Caco-2 (cell line): ENCODE measurements at regions not wholly inside any gene's neighbourhood (a gene's known extent, or its start where the extent isn't known, plus 50 kb on each side); places are given as distances from the start of the nearest gene placed in this dataset.
A peak's percentile ranks its signal among the peaks of the same experiment; 100 is the strongest.

Source experiments
- BruUV-seq: library from RNA; stranded (reverse); fragments of 400-500 nt; replicated peaks from 2 replicates; lab custom pipeline; 2021; lab: Mats Ljungman, UMichigan
- CTCF ChIA-PET: fragments of 300-600 bp; sonication (Branson Sonifier 250); formaldehyde crosslinking; loops from one replicate; lab custom pipeline; 2022; ENCODE audit warnings: antibody characterized with exemption; lab: Charles Lee
- POLR2A ChIA-PET: fragments of 300-600 bp; sonication (Branson Sonifier 250); formaldehyde crosslinking; loops from one replicate; lab custom pipeline; 2022; ENCODE audit warnings: antibody characterized with exemption; lab: Charles Lee
- DNase-seq, 2 experiments: peaks; one replicate each; pipeline versions ENCODE4 v3.0.0 to v3.0.0-alpha.2; 2020 to 2022
- H3K27me3 ChIP-seq: replicated peaks from 2 replicates; pipeline ENCODE4 v1.6.0; 2011; ENCODE audit warnings: low read length; ENCODE audit not compliant: control insufficient read depth, insufficient read depth
- H3K36me3 ChIP-seq: 2 replicates; pipeline ENCODE4 v1.5.1; 2011; ENCODE audit warnings: low read length; ENCODE audit not compliant: control insufficient read depth, insufficient read depth
- H3K4me1 ChIP-seq: fragments of 250-450 bp; sonication (Bioruptor Pico); 2 replicates; pipeline ENCODE4 v1.5.1; 2020; ENCODE audit warnings: mild to moderate bottlenecking
- H3K4me3 ChIP-seq: 2 replicates; pipeline ENCODE4 v1.5.1; 2011; ENCODE audit warnings: low read depth, mild to moderate bottlenecking, control low read depth, low read length
- H3K9me3 ChIP-seq: fragments of 250-450 bp; sonication (Bioruptor Pico); 2 replicates; pipeline ENCODE4 v1.5.1; 2020; ENCODE audit warnings: mild to moderate bottlenecking, moderate library complexity
- H3K27ac Mint-ChIP-seq: one replicate; pipeline ENCODE4 v1.8.0; 2022; ENCODE audit warnings: mixed read lengths; ENCODE audit not compliant: unreplicated experiment
- H3K27me3 Mint-ChIP-seq: one replicate; pipeline ENCODE4 v1.8.0; 2022; ENCODE audit warnings: mixed read lengths; ENCODE audit not compliant: insufficient read depth, unreplicated experiment
- H3K36me3 Mint-ChIP-seq: one replicate; pipeline ENCODE4 v1.8.0; 2022; ENCODE audit warnings: mild to moderate bottlenecking, mixed read lengths; ENCODE audit not compliant: insufficient read depth, unreplicated experiment
- H3K4me1 Mint-ChIP-seq: one replicate; pipeline ENCODE4 v1.8.0; 2022; ENCODE audit warnings: low read depth, mixed read lengths; ENCODE audit not compliant: unreplicated experiment
- H3K4me3 Mint-ChIP-seq: one replicate; pipeline ENCODE4 v1.8.0; 2022; ENCODE audit warnings: mild to moderate bottlenecking, moderate library complexity, mixed read lengths; ENCODE audit not compliant: unreplicated experiment
- H3K9me3 Mint-ChIP-seq: one replicate; pipeline ENCODE4 v1.8.0; 2022; ENCODE audit warnings: mixed read lengths; ENCODE audit not compliant: unreplicated experiment
- CTCF ChIP-seq, 2 experiments: fragments of 200-600 bp in 1 of 2; IDR thresholded peaks; 1 replicate in 1 of 2; 2 replicates in 1 of 2; pipeline versions ENCODE4 v1.5.1 to v1.8.0; 2011 to 2022; ENCODE audit warnings: antibody characterized with exemption in 1 of 2, control low read depth in 1 of 2, inconsistent platforms in 1 of 2, low read depth in 1 of 2, low read length in 1 of 2, mild to moderate bottlenecking in 1 of 2, moderate library complexity in 1 of 2; ENCODE audit not compliant: insufficient read depth in 1 of 2, severe bottlenecking in 1 of 2, unreplicated experiment in 1 of 2
- intact Hi-C: fragments of 100-400 bp; cut with micrococcal nuclease; formaldehyde crosslinking; loops from one replicate; pipeline ENCODE4 v1.10.0; 2022; ENCODE audit not compliant: unreplicated experiment

DNA sequence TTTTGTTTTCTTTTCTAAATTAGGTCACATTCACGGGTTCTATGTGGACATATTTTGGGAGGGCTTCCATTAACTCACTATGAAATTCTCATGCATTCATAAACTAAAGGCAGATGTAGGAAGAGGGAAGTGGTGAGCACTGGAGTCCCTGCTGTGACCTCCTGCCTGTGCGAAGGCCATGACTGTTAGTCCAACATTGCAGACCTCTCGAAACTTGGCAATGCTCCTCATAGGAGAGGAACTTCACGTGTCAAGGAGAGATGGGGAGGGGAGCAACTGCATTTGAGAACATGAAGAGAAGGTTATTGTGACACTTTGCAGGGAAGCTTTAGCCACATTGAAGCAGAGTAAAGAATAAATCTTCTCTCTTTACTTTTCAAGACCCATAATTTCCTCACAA, 126.4 kb upstream of the HNMT start:
- Mint-ChIP-seq H3K36me3 (no peaks in the 10 kb centered on the region), H3K4me1 (no peaks in the 10 kb centered on the region), H3K9me3 (no peaks in the 10 kb centered on the region), H3K4me3 (no peak overlapping the region), H3K27me3 (no peaks in the 10 kb centered on the region), H3K27ac (no peak overlapping the region)
- ChIA-PET CTCF (interaction anchor here (0.7 to 1.7 kb wide), 4 partner anchors 33 to 905 kb away, joined by 3 to 7 read pairs (median 3); no protein-coding TSS in a partner anchor), POLR2A (no interaction called here)
- Histone ChIP-seq H3K4me1 (no peaks in the 10 kb centered on the region), H3K36me3 (no peaks in the 10 kb centered on the region), H3K4me3 (no peak overlapping the region), H3K27me3 (no peaks in the 10 kb centered on the region), H3K9me3 (no peaks in the 10 kb centered on the region)
- no TSS peak for BruUV-seq
- DNase-seq: no peak
- no peak for TF ChIP-seq CTCF (IDR thresholded peaks at IDR 0.05; ENCODE audit: insufficient read depth in 1 of 2, low read depth in 1 of 2, low read length in 1 of 2, severe bottlenecking in 1 of 2, unreplicated experiment in 1 of 2)
- intact Hi-C loops: loop anchor here (1.0 to 10.0 kb wide), 6 partner anchors 66 to 966 kb away; no protein-coding TSS in a partner anchor

GRCh38 chr2:137838255-137839092, 125.8 kb upstream of the HNMT start:
- no peak overlapping the region for H3K4me3 ChIP-seq
- Mint-ChIP-seq H3K9me3 (no peaks in the 10 kb centered on the region), H3K36me3 (no peaks in the 10 kb centered on the region), H3K27ac (no peak overlapping the region), H3K4me1 (no peaks in the 10 kb centered on the region), H3K4me3 (no peak overlapping the region), H3K27me3 (no peaks in the 10 kb centered on the region)
- ChIA-PET POLR2A (no interaction called here), CTCF (interaction anchor here (0.7 to 1.7 kb wide), 3 partner anchors 122 to 906 kb away, joined by 3 to 7 read pairs (median 3); no protein-coding TSS in a partner anchor)
- TF ChIP-seq CTCF (IDR thresholded peaks at IDR 0.05; ENCODE audit: insufficient read depth in 1 of 2, low read depth in 1 of 2, low read length in 1 of 2, severe bottlenecking in 1 of 2, unreplicated experiment in 1 of 2): peak; percentile 40 to 78
- H3K27me3 ChIP-seq: no peaks in the 10 kb centered on the region
- peak in 1 of 2 experiments; percentile 50 for DNase-seq
- no peaks in the 10 kb centered on the region for H3K4me1 ChIP-seq
- intact Hi-C loops: loop anchor here (1.0 to 10.0 kb wide), 6 partner anchors 66 to 966 kb away; no protein-coding TSS in a partner anchor
- no peaks in the 10 kb centered on the region for H3K9me3 ChIP-seq
- no TSS peak for BruUV-seq
- H3K36me3 ChIP-seq: no peaks in the 10 kb centered on the region

DNA sequence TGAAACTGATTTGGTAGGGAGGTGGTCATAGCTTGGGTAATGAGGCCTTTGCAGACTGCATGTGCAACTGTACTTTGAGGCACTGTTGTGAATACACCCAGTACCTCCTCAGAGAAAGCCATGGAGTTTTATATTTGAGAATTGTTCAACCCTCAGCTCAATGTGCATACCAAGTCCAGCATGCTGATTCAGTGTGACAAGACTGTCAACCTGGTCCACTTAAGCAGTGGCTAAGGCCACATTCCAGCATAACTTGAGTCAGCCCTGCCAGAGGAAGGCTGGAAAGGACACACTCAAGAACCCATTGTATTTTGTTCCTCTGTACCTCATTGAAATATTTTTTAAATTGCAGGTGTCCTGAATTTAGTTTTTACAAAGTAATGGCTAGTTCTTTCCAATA, 121.8 kb upstream of the HNMT start:
- no peaks in the 10 kb centered on the region for H3K4me1 Mint-ChIP-seq
- BruUV-seq: no TSS peak
- no peaks in the 10 kb centered on the region for H3K9me3 Mint-ChIP-seq
- intact Hi-C loops: no loop called here
- no peak overlapping the region for H3K27ac Mint-ChIP-seq
- ChIA-PET POLR2A (no interaction called here), CTCF (no interaction called here)
- no peaks in the 10 kb centered on the region for H3K36me3 Mint-ChIP-seq
- no peak overlapping the region for H3K4me3 Mint-ChIP-seq
- DNase-seq: no peak
- Histone ChIP-seq H3K27me3 (no peaks in the 10 kb centered on the region), H3K9me3 (0 out of 2 replicates have a peak, but pooled peaks cover 6% of the 10 kb centered on the region), H3K4me3 (no peak overlapping the region), H3K4me1 (peaks cover 7% of the 10 kb centered on the region), H3K36me3 (no peaks in the 10 kb centered on the region)
- no peak for TF ChIP-seq CTCF (IDR thresholded peaks at IDR 0.05; ENCODE audit: insufficient read depth in 1 of 2, low read depth in 1 of 2, low read length in 1 of 2, severe bottlenecking in 1 of 2, unreplicated experiment in 1 of 2)
- no peaks in the 10 kb centered on the region for H3K27me3 Mint-ChIP-seq
